Thoracic aorta (tissue), 2 donors: ENCODE measurements at regions not wholly inside any gene's neighbourhood (a gene's known extent, or its start where the extent isn't known, plus 50 kb on each side); places are given as distances from the start of the nearest gene placed in this dataset.

Experiments used
- ATAC-seq: fragments of 150-250 bp; one replicate; pipeline ENCODE4 v1.8.0; 2017; ENCODE audit warnings: low read depth; ENCODE audit not compliant: insufficient number of reproducible peaks, low FRiP score
- DNase-seq: peaks from one replicate; pipeline ENCODE4 v3.0.0-alpha.2; 2020; ENCODE audit warnings: low spot score
- H3K27ac ChIP-seq, 2 donors: fragments of 200-600 bp; sonication (generic); 1 replicate in 1 of 2; 2 replicates in 1 of 2; pipeline ENCODE4 v1.5.1; 2016; ENCODE audit warnings: mild to moderate bottlenecking in 2 of 2, moderate library complexity in 2 of 2
- H3K27me3 ChIP-seq: fragments of 200-600 bp; sonication (generic); replicated peaks from 2 replicates; pipeline ENCODE4 v1.6.0; 2016; ENCODE audit warnings: mild to moderate bottlenecking; ENCODE audit not compliant: insufficient read depth
- H3K36me3 ChIP-seq: fragments of 200-600 bp; sonication (generic); one replicate; pipeline ENCODE4 v1.5.1; 2016
- H3K4me1 ChIP-seq, 2 donors: fragments of 200-600 bp; sonication (generic); 1 replicate in 1 of 2; 2 replicates in 1 of 2; pipeline versions ENCODE4 v1.5.1 to v1.6.0; 2016; ENCODE audit warnings: low read depth in 2 of 2, mild to moderate bottlenecking in 1 of 2; ENCODE audit not compliant: control insufficient read depth in 1 of 2
- H3K4me3 ChIP-seq: fragments of 200-600 bp; sonication (generic); 2 replicates; pipeline ENCODE4 v1.5.1; 2016; ENCODE audit warnings: mild to moderate bottlenecking
- H3K9me3 ChIP-seq: fragments of 200-600 bp; sonication (generic); 2 replicates; pipeline ENCODE4 v1.5.1; 2016
- CTCF ChIP-seq: fragments of 200-600 bp; sonication (generic); IDR thresholded peaks from one replicate; pipeline ENCODE4 v1.5.1; 2019; ENCODE audit warnings: antibody characterized with exemption

DNA sequence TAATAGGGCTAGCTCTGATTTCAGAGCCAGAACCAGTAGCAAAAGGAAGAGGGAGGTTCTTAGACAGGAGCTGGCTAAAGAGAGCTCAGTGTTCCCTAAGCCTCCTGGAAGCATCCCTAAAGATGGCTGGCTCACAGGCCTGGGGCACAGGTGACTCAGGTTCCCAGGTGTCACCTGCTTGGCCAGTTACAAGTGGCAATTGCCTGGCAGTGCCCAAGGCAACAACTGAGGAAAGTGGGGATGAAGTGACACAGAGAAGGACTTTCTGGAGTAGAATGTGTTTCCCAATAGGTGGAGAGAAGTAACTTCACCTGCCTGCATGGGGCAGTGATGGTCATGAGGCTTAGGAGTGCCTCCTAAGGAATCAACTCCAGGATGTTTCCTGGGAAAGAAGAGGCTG lies 66.5 kb upstream of the EEPD1 start:
- Histone ChIP-seq H3K36me3 (no peaks in the 10 kb centered on the region), H3K9me3 (no peaks in the 10 kb centered on the region), H3K4me3 (no peak overlapping the region), H3K4me1 (no peaks in the 10 kb centered on the region), H3K27me3 (no peaks in the 10 kb centered on the region), H3K27ac (no peak overlapping the region)
- no peak for ATAC-seq
- DNase-seq: no peak
- no peak for TF ChIP-seq CTCF

DNA sequence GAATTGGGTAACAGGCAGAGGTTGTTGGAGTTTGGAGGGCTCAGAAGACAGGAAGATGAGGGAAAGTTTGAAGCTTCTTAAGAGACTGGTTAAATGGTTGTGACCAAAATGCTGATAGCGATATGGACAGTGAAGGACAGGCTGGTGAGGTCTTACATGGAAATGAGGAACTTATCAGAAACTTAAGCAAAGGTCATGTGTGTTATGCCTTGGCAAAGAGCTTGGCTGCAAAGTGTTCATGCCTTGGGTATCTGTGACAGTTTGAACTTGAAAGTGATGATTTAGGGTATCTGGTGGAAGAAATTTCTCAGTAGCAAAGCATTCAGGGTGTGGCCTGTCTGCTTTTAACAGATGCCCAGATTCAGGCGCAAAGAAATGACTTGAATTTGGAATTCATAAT lies 64.5 kb upstream of the EEPD1 start:
- no peaks in the 10 kb centered on the region for H3K4me1 ChIP-seq
- DNase-seq (no peak), ATAC-seq (no peak)
- no peak overlapping the region for H3K4me3 ChIP-seq
- no peaks in the 10 kb centered on the region for H3K9me3 ChIP-seq
- no peaks in the 10 kb centered on the region for H3K27me3 ChIP-seq
- TF ChIP-seq CTCF: no peak
- H3K27ac ChIP-seq: no peak overlapping the region
- H3K36me3 ChIP-seq: no peaks in the 10 kb centered on the region

GRCh38 chr7:36088966-36089365 lies 64.1 kb upstream of the EEPD1 start:
- no peak for TF ChIP-seq CTCF
- no peak overlapping the region for H3K4me3 ChIP-seq
- no peaks in the 10 kb centered on the region for H3K9me3 ChIP-seq
- H3K27ac ChIP-seq: no peak overlapping the region
- ATAC-seq (no peak), DNase-seq (no peak)
- H3K27me3 ChIP-seq: no peaks in the 10 kb centered on the region
- H3K4me1 ChIP-seq: no peaks in the 10 kb centered on the region
- no peaks in the 10 kb centered on the region for H3K36me3 ChIP-seq

DNA sequence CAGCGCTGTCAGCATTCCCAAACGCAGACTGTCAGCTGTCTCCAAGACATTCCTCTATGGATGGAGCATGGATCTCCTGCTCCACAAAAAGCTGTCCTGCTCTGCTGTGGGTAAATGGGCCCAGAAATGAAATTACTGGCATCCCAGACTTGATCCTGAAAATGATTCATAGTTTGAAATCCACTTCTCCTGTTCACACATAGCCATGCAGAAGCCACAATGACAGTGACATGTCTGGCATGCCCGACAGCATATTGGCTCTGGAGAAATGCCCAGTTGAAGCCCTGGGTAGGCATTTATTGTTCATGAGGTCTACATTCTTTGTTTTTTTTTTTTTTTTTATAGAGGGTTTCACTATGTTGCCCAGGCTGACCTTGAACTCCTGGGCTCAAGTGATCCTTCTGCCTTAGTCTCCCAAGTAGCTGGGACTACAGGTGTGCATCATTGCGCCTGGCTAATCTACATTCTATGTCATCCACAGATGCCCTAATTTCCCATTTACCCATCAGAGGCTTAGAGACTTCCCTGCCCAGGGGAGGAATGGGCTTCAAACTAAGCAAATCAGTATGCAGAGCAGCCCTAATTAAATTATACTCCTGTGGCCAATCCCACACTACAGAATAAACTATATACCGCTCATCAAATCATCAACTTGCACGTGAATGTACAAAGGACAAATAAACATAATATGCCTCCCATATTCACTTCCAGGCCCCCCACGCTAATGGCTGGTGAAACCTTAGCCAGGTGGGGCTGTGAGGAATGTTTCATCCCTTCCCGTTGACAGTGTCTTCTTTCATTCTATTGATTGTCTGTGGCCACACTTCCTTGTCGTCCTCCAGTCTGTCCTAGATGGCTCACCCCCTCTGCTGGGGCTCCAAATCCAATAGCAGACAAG lies 61.8 kb upstream of the EEPD1 start:
- Histone ChIP-seq H3K4me3 (no peak overlapping the region), H3K27me3 (no peaks in the 10 kb centered on the region), H3K4me1 (peaks cover 0 to 3% of the 10 kb centered on the region in 2 donors), H3K36me3 (no peaks in the 10 kb centered on the region), H3K9me3 (no peaks in the 10 kb centered on the region), H3K27ac (no peak overlapping the region)
- ATAC-seq (no peak), DNase-seq (no peak)
- no peak for TF ChIP-seq CTCF

GRCh38 chr7:36091874-36092176 lies 61.2 kb upstream of the EEPD1 start:
- H3K4me3 ChIP-seq: no peak overlapping the region
- no peak overlapping the region for H3K27ac ChIP-seq
- no peak for DNase-seq
- TF ChIP-seq CTCF: no peak
- no peaks in the 10 kb centered on the region for H3K9me3 ChIP-seq
- no peaks in the 10 kb centered on the region for H3K27me3 ChIP-seq
- ATAC-seq: no peak
- H3K4me1 ChIP-seq: peaks cover 0 to 9% of the 10 kb centered on the region in 2 donors
- H3K36me3 ChIP-seq: no peaks in the 10 kb centered on the region
